Neural cell (in vitro differentiated cells): ENCODE measurements at regions not wholly inside any gene's neighbourhood (a gene's known extent, or its start where the extent isn't known, plus 50 kb on each side); places are given as distances from the start of the nearest gene placed in this dataset.
"Not testable (repeated sequence)": the region's sequence is repeated elsewhere in the genome, so short reads cannot be mapped to it uniquely, and the experiment has no call there.

ENCODE experiments used
- H2AFZ ChIP-seq: fragments of 200-600, 300-800 bp; sonication (generic), shearing (Covaris generic); 2 replicates; pipeline ENCODE4 v1.6.0; 2014; ENCODE audit warnings: low read depth, mild to moderate bottlenecking, antibody characterized with exemption, low read length, moderate library complexity
- H3F3A ChIP-seq: fragments of 200-600 bp; shearing (Covaris generic); 2 replicates; pipeline ENCODE4 v1.6.1; 2016; ENCODE audit warnings: mild to moderate bottlenecking, moderate library complexity, mixed read lengths, antibody characterized with exemption, low read length; ENCODE audit not compliant: insufficient read depth, poor library complexity, severe bottlenecking
- H3K27ac ChIP-seq: fragments of 200-600, 300-800 bp; sonication (generic), shearing (Covaris generic); 2 replicates; pipeline ENCODE4 v1.5.1; 2014; ENCODE audit warnings: mild to moderate bottlenecking, low read length, moderate library complexity
- H3K27me3 ChIP-seq: fragments of 300-800, 200-600 bp; sonication (generic), shearing (Covaris generic); 2 replicates; pipeline ENCODE4 v1.6.0; 2014; ENCODE audit warnings: mild to moderate bottlenecking, low read depth, low read length, moderate library complexity; ENCODE audit not compliant: insufficient read depth
- H3K36me3 ChIP-seq: fragments of 300-800, 200-600 bp; sonication (generic), shearing (Covaris generic); 2 replicates; pipeline ENCODE4 v1.5.1; 2014; ENCODE audit warnings: mild to moderate bottlenecking, antibody characterized with exemption, low read length, moderate library complexity; ENCODE audit not compliant: insufficient read depth
- H3K4me2 ChIP-seq: fragments of 300-800, 200-600 bp; sonication (generic), shearing (Covaris generic); 2 replicates; pipeline ENCODE4 v1.6.0; 2014; ENCODE audit warnings: mild to moderate bottlenecking, low read length
- H3K4me3 ChIP-seq: fragments of 300-800, 200-600 bp; sonication (generic), shearing (Covaris generic); 2 replicates; pipeline ENCODE4 v1.5.1; 2014; ENCODE audit warnings: mild to moderate bottlenecking, low read length, moderate library complexity
- H3K79me2 ChIP-seq: fragments of 200-600 bp; shearing (Covaris generic); replicated peaks from 2 replicates; pipeline ENCODE4 v1.6.0; 2014; ENCODE audit warnings: mild to moderate bottlenecking, low read length, moderate library complexity; ENCODE audit not compliant: insufficient read depth
- H3K9ac ChIP-seq: fragments of 300-800, 200-600 bp; sonication (generic), shearing (Covaris generic); 2 replicates; pipeline ENCODE4 v1.6.1; 2016; ENCODE audit warnings: mild to moderate bottlenecking, low read length, mixed read lengths
- H3K9me2 ChIP-seq: fragments of 200-600 bp; shearing (Covaris generic); 2 replicates; pipeline ENCODE4 v1.6.1; 2016; ENCODE audit warnings: mild to moderate bottlenecking, low read length, mixed read lengths; ENCODE audit not compliant: insufficient read depth
- H3K9me3 ChIP-seq: fragments of 200-600, 300-800 bp; sonication (generic), shearing (Covaris generic); 2 replicates; pipeline ENCODE4 v1.6.1; 2016; ENCODE audit warnings: mild to moderate bottlenecking, mixed run types, low read length, moderate library complexity, mixed read lengths
- H4K20me1 ChIP-seq: fragments of 200-600 bp; shearing (Covaris generic); 2 replicates; pipeline ENCODE4 v1.6.1; 2016; ENCODE audit warnings: mild to moderate bottlenecking, mixed run types; ENCODE audit not compliant: insufficient read depth
- EP300 ChIP-seq: fragments of 450-650 bp; conservative IDR thresholded peaks from 2 replicates; pipeline ENCODE4 v1.6.1; 2014; ENCODE audit warnings: antibody characterized with exemption, mild to moderate bottlenecking, moderate library complexity; ENCODE audit not compliant: poor library complexity, severe bottlenecking
- EZH2 ChIP-seq: fragments of 200-600, 300-800 bp; shearing (Covaris generic), sonication (generic); IDR thresholded peaks from 2 replicates; pipeline ENCODE4 v1.6.1; 2014; ENCODE audit warnings: antibody characterized with exemption, low read length, borderline replicate concordance, mild to moderate bottlenecking; ENCODE audit not compliant: insufficient read depth, poor library complexity, severe bottlenecking
- MXI1 ChIP-seq: fragments of 450-650 bp; conservative IDR thresholded peaks from 2 replicates; pipeline ENCODE4 v1.6.1; 2014; ENCODE audit warnings: antibody characterized with exemption, mild to moderate bottlenecking; ENCODE audit not compliant: poor library complexity, severe bottlenecking
- POLR2AphosphoS5 ChIP-seq: IDR thresholded peaks from 2 replicates; pipeline ENCODE4 v1.6.1; 2012
- RAD21 ChIP-seq: fragments of 450-650 bp; conservative IDR thresholded peaks from 2 replicates; pipeline ENCODE4 v1.6.1; 2014; ENCODE audit warnings: antibody characterized with exemption, mild to moderate bottlenecking, moderate library complexity
- SMC3 ChIP-seq: fragments of 450-650 bp; conservative IDR thresholded peaks from 2 replicates; pipeline ENCODE4 v1.6.1; 2014; ENCODE audit warnings: antibody characterized with exemption, mild to moderate bottlenecking, moderate library complexity; ENCODE audit not compliant: poor library complexity
- TAF1 ChIP-seq: IDR thresholded peaks from 2 replicates; pipeline ENCODE4 v1.6.1; 2012; ENCODE audit warnings: low read depth
- TF ChIP-seq, protein P1 (sequence below): IDR thresholded peaks from 2 replicates; pipeline ENCODE4 v1.6.1; 2012; ENCODE audit warnings: borderline replicate concordance
- TF ChIP-seq, protein P2 (sequence below): fragments of 450-650 bp; IDR thresholded peaks from 2 replicates; pipeline ENCODE4 v1.5.1; 2014; ENCODE audit warnings: antibody characterized with exemption, mild to moderate bottlenecking, moderate library complexity; ENCODE audit not compliant: poor library complexity, severe bottlenecking

DNA sequence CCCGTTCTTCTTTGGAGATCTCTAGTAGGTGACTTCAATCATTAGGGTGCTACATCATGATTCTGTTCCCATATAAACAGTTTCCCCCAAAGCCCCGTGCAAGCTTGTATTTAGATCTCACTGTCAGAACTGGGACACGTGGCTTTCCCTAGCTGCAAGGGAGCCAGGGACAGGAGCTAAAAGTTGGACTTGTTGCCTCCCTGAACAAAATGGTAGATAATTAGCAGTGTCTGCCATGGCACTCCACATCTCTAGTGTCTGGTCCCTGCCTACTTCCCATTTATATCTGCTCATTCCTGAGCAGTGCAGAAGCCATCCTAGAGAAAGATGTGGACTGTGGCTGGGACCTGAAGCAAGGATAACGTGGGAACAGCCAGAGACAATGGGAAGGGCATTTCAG is 76.6 kb upstream of the FGFR2 start:
- Histone ChIP-seq H3K79me2 (no peaks in the 10 kb centered on the region), H4K20me1 (no peaks in the 10 kb centered on the region), H3K9ac (no peak overlapping the region), H3K36me3 (no peaks in the 10 kb centered on the region), H3K4me3 (no peak overlapping the region), H3K9me3 (no peaks in the 10 kb centered on the region), H3K4me2 (no peak overlapping the region), H3K27ac (no peak overlapping the region), H3F3A (no peaks in the 10 kb centered on the region), H3K27me3 (no peaks in the 10 kb centered on the region), H3K9me2 (no peaks in the 10 kb centered on the region), H2AFZ (no peak overlapping the region)
- TF ChIP-seq, protein P1, sequence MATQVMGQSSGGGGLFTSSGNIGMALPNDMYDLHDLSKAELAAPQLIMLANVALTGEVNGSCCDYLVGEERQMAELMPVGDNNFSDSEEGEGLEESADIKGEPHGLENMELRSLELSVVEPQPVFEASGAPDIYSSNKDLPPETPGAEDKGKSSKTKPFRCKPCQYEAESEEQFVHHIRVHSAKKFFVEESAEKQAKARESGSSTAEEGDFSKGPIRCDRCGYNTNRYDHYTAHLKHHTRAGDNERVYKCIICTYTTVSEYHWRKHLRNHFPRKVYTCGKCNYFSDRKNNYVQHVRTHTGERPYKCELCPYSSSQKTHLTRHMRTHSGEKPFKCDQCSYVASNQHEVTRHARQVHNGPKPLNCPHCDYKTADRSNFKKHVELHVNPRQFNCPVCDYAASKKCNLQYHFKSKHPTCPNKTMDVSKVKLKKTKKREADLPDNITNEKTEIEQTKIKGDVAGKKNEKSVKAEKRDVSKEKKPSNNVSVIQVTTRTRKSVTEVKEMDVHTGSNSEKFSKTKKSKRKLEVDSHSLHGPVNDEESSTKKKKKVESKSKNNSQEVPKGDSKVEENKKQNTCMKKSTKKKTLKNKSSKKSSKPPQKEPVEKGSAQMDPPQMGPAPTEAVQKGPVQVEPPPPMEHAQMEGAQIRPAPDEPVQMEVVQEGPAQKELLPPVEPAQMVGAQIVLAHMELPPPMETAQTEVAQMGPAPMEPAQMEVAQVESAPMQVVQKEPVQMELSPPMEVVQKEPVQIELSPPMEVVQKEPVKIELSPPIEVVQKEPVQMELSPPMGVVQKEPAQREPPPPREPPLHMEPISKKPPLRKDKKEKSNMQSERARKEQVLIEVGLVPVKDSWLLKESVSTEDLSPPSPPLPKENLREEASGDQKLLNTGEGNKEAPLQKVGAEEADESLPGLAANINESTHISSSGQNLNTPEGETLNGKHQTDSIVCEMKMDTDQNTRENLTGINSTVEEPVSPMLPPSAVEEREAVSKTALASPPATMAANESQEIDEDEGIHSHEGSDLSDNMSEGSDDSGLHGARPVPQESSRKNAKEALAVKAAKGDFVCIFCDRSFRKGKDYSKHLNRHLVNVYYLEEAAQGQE = no peak
- TF ChIP-seq MXI1 (no peak), RAD21 (no peak), EZH2 (no peak), SMC3 (no peak), TAF1 (no peak), POLR2AphosphoS5 (no peak), EP300 (no peak)
- TF ChIP-seq, protein P2, sequence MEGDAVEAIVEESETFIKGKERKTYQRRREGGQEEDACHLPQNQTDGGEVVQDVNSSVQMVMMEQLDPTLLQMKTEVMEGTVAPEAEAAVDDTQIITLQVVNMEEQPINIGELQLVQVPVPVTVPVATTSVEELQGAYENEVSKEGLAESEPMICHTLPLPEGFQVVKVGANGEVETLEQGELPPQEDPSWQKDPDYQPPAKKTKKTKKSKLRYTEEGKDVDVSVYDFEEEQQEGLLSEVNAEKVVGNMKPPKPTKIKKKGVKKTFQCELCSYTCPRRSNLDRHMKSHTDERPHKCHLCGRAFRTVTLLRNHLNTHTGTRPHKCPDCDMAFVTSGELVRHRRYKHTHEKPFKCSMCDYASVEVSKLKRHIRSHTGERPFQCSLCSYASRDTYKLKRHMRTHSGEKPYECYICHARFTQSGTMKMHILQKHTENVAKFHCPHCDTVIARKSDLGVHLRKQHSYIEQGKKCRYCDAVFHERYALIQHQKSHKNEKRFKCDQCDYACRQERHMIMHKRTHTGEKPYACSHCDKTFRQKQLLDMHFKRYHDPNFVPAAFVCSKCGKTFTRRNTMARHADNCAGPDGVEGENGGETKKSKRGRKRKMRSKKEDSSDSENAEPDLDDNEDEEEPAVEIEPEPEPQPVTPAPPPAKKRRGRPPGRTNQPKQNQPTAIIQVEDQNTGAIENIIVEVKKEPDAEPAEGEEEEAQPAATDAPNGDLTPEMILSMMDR = no peak

DNA sequence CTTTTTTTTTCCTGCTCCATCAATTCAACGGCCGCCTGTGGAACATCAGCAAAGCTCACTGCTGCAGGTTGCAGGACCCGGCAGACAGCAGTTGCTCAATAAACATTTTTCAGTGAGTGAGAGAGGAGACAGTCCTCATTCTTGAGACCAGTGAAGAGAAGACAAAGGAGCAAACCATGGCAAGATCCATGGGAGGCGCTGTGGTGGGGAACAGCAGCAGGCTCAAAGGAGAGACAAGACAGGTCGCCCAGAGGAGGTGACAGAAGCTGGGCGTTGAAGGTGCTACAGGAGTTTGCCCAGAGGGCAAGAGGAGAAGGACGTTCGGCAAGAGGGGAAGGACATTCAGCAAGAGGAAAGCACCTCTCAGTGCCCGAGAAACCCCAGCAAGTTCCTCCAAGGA is 74.5 kb upstream of the FGFR2 start:
- Histone ChIP-seq H2AFZ (no peak overlapping the region), H3K4me2 (no peak overlapping the region), H3K9me2 (no peaks in the 10 kb centered on the region), H3K9ac (no peak overlapping the region), H3K36me3 (no peaks in the 10 kb centered on the region), H3K4me3 (no peak overlapping the region), H3K9me3 (no peaks in the 10 kb centered on the region), H3F3A (no peaks in the 10 kb centered on the region), H3K27me3 (no peaks in the 10 kb centered on the region), H3K27ac (no peak overlapping the region), H4K20me1 (no peaks in the 10 kb centered on the region), H3K79me2 (no peaks in the 10 kb centered on the region)
- TF ChIP-seq, protein P2 = no peak
- no peak for TF ChIP-seq POLR2AphosphoS5
- no peak for TF ChIP-seq SMC3
- TF ChIP-seq MXI1 = no peak
- TF ChIP-seq EZH2 = no peak
- TF ChIP-seq TAF1 = no peak
- TF ChIP-seq, protein P1 = no peak
- TF ChIP-seq EP300 = no peak
- no peak for TF ChIP-seq RAD21

DNA sequence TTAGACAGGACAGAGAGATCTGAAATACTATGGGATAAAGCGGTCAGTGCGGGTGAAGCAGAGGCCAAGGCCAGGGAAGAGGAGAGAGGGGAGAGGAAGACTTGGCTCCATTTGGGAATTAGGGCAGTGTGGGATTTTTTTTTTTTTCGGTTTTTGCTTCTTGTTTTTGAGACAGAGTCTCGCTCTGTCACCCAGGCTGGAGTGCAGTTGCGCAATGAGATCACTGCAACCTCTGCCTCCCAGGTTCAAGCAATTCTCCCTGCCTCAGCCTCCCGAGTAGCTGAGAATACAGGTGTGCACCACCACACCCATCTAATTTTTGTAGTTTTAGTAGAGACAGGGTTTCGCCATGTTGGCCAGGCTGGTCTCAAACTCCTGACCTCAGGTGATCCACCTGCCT is 71.6 kb upstream of the FGFR2 start:
- not testable (repeated sequence) for H3F3A ChIP-seq, H3K4me3 ChIP-seq, H3K36me3 ChIP-seq, H4K20me1 ChIP-seq, H3K9me3 ChIP-seq, H3K79me2 ChIP-seq, H2AFZ ChIP-seq, H3K9ac ChIP-seq, H3K4me2 ChIP-seq, H3K27me3 ChIP-seq, H3K9me2 ChIP-seq, H3K27ac ChIP-seq
